GM18858 (cell line): ENCODE measurements at regions not wholly inside any gene's neighbourhood (a gene's known extent, or its start where the extent isn't known, plus 50 kb on each side); places are given as distances from the start of the nearest gene placed in this dataset.

ENCODE experiments used
- ATAC-seq: cut with Tn5 transposase; IDR thresholded peaks from one replicate; pipeline ENCODE4 v1.9.1; 2021; ENCODE audit not compliant: unreplicated experiment

GRCh38 chr7:156141941-156142340 is 329.7 kb upstream of the SHH start:
- no peak for ATAC-seq

GRCh38 chr7:156140896-156141295 is 328.6 kb upstream of the SHH start:
- ATAC-seq = no peak

- no peak for ATAC-seq
These were observed 328.2 kb upstream of the SHH start for GRCh38 chr7:156140447-156140846.

GRCh38 chr7:156139633-156140032 is 327.4 kb upstream of the SHH start:
- no peak for ATAC-seq

- no peak for ATAC-seq
These were observed 326.8 kb upstream of the SHH start for GRCh38 chr7:156139112-156139511.

- ATAC-seq = no peak
These were observed 319.6 kb upstream of the SHH start for GRCh38 chr7:156131881-156132280.

- ATAC-seq = no peak
These were observed 317.3 kb upstream of the SHH start for GRCh38 chr7:156129522-156129921.

- no peak for ATAC-seq
These were observed 316.2 kb upstream of the SHH start for GRCh38 chr7:156128496-156128895.

- ATAC-seq = no peak
These were observed 315.2 kb upstream of the SHH start for GRCh38 chr7:156127166-156128134.

GRCh38 chr7:156125841-156126730 is 313.8 kb upstream of the SHH start:
- ATAC-seq = no peak

- no peak for ATAC-seq
These were observed 312.1 kb upstream of the SHH start for GRCh38 chr7:156124356-156124755.

- ATAC-seq = no peak
These were observed 311.1 kb upstream of the SHH start for GRCh38 chr7:156123362-156123761.

- ATAC-seq = no peak
These were observed 310.6 kb upstream of the SHH start for GRCh38 chr7:156122752-156123354.

GRCh38 chr7:156121956-156122355 is 309.7 kb upstream of the SHH start:
- ATAC-seq = no peak

GRCh38 chr7:156121434-156121833 is 309.2 kb upstream of the SHH start:
- no peak for ATAC-seq

GRCh38 chr7:156120552-156120951 is 308.3 kb upstream of the SHH start:
- ATAC-seq = no peak

- ATAC-seq = no peak
These were observed 307.5 kb upstream of the SHH start for GRCh38 chr7:156119771-156120170.

GRCh38 chr7:156118248-156118645 is 306.0 kb upstream of the SHH start:
- ATAC-seq = no peak

GRCh38 chr7:156117542-156118247 is 305.4 kb upstream of the SHH start:
- no peak for ATAC-seq

GRCh38 chr7:156116514-156117215 is 304.4 kb upstream of the SHH start:
- ATAC-seq = no peak
